LHCN-M2 (cell line): ENCODE measurements at regions not wholly inside any gene's neighbourhood (a gene's known extent, or its start where the extent isn't known, plus 50 kb on each side); places are given as distances from the start of the nearest gene placed in this dataset.
"Not testable (repeated sequence)": the region's sequence is repeated elsewhere in the genome, so short reads cannot be mapped to it uniquely, and the experiment has no call there.

Experiments used
- DNase-seq: peaks from one replicate; pipeline ENCODE4 v3.0.0-alpha.2; 2012; ENCODE audit warnings: low read depth

- no peak for DNase-seq
Observed at GRCh38 chr5:12175914-12176585, 271.8 kb upstream of the CTNND2 start.

DNA sequence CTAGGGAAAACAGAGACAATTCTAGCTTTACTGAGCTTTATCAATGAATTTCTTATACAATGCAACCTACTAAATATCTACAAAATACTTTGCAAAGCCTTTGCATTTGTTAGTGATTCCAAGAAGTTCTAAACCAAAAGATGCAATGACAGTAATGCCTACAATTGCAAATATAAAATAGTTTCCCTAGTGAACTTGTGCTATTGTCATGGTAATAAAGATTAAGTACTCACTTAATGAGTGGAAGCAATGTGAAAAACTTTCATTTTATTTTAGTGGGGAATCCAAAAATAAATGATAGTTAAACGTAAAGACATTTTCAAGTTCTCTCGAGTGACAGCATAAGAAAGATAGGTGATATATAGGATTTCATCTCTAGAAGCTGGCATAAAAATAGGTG, 270.5 kb upstream of the CTNND2 start:
- DNase-seq: no peak

- DNase-seq: no peak
Observed at GRCh38 chr5:12169536-12169935, 265.3 kb upstream of the CTNND2 start.

- no peak for DNase-seq
Observed at GRCh38 chr5:12162863-12163262, 258.6 kb upstream of the CTNND2 start.

DNA sequence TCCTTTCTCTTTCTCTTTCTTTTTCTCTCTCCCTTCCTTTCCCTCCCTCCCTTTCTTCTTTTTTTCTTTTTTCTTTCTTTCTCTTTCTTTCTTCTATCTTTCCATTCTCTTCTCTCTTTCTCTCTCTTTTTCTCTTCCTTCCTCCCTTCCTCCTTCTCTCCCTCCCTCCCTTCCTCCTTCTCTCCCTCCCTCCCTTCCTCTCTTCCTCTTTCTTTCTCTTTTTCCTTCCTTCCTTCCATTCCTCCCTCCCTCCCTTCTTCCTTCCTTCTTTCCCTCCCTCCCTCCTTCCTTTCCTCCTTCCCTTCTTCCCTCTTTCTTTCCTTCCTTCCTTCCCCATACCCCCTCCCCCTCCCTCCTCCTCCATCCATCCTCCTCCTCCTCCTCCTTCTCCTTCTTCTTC, 243.3 kb upstream of the CTNND2 start:
- DNase-seq: no peak

GRCh38 chr5:12141496-12141895, 237.2 kb upstream of the CTNND2 start:
- no peak for DNase-seq

- no peak for DNase-seq
Observed at GRCh38 chr5:12133520-12133919, 229.3 kb upstream of the CTNND2 start.

GRCh38 chr5:12131020-12131419, 226.8 kb upstream of the CTNND2 start:
- DNase-seq: not testable (repeated sequence)

DNA sequence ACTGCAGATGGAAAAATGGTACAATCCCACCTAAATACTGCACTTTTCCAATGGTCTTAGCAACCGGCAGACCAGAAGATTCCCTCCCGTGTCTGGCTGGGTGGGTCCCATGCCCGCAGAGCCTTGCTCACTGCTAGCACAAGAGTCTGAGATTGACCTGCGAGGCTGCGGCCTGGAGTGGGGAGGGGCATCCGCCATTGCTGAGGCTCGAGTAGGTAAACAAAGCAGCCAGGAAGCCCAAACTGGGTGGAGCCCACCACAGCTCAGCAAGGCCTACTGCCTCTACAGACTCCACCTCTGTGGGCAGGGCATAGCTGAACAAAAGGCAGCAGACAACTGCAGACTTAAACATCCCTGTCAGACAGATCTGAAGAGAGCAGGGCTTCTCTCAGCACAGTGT, 221.6 kb upstream of the CTNND2 start:
- DNase-seq: no peak

GRCh38 chr5:12119657-12120056, 215.4 kb upstream of the CTNND2 start:
- DNase-seq: no peak

- no peak for DNase-seq
Observed at GRCh38 chr5:12114075-12114474, 209.8 kb upstream of the CTNND2 start.

GRCh38 chr5:12113062-12113461, 208.8 kb upstream of the CTNND2 start:
- DNase-seq: no peak

DNA sequence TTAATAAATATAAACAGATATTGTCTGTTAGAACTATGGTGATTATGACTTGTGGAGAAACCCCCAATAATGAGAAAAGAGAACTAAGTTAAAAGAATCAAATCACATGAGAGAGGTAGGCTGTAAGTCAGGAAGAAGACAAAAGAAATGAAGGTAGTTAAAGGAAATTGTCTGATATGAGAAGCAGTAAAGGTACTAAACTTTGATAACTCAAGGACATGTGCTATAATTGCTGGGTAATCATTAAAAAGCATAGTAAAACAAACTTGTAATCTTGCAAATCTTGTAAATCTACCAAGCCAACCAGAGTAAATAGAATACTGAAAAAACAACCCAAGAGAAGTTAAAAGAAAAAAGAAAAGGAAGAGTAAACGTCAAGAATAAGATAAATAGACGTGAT, 207.0 kb upstream of the CTNND2 start:
- DNase-seq: no peak

- no peak for DNase-seq
Observed at GRCh38 chr5:12110629-12111028, 206.4 kb upstream of the CTNND2 start.

GRCh38 chr5:12109075-12109688, 204.9 kb upstream of the CTNND2 start:
- DNase-seq: no peak

- no peak for DNase-seq
Observed at GRCh38 chr5:12102151-12102550, 197.9 kb upstream of the CTNND2 start.

DNA sequence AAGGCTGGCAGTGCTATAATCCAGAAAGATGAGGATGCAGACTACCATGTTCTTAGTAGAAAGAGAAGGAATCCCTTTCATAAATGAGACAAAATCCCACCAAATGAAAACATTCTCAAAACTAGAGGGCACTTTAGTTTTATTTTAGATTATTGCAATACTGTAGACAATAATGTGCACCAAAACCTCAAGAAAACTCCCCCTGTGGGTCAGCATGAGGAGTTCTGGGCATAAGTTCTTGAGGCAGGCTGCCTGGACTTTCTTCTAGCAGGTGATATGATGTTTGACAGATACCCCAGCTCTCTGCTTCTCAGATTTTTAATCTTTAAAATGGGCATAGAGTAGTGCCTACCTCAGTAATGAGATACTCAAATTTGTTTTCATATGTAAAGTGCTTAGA, 196.3 kb upstream of the CTNND2 start:
- DNase-seq: no peak

DNA sequence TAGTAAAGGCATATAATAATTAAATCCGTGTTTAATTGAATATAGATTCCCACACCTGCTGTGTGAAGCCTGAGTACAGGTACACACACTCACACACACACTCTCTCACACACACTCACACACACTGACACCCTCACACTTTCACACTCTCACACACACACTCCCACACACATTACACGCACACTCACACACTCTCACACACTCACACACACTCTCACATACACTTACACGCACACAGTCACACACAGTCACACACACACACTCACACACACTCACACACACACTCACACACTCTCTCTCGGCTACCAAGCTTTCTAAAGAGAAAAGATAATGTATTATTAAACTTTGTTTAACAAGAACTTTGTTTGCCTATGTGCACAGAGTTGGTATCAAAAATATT, 195.1 kb upstream of the CTNND2 start:
- DNase-seq: no peak

DNA sequence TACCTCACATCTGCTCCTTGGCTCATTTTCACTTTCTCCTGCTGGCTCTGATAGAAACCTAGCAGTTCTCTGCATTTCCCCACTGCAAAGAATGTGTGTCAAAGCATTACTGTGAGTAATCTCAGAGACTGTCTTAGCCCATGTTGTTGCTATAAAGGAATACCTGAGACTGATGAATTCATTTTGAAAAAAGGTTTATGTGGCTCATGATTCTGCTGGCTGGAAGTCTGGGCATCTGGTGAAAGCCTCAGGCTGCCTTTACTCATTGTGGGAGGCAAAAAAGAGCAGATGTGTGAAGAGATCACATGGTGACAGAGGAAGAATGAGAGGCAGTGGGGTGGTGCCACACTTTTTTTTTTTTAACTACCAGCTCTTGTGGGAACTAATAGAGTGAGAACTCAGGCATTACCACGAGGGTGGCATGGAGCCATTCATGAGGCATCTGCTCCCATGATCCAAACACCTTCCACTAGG, 191.6 kb upstream of the CTNND2 start:
- no peak for DNase-seq

- no peak for DNase-seq
Observed at GRCh38 chr5:12093586-12093985, 189.3 kb upstream of the CTNND2 start.

DNA sequence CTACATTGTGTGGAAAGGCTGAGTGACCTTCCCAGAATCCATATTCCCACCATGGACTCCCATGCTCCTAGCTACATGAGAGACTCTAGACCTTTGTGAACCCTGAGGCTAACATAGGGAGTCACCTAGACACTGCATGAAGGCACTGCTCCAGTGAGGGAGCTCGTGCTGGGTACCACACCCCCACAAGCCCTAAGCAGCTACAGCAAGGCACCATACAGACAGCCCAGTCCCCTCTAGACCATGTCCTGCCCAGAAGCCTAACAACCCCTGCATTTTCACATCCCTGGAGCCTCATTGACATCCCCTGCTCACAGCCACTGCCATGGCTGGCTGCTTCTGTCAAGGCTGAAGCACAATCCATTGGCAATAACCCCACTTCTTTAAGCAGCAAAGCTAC, 176.5 kb upstream of the CTNND2 start:
- DNase-seq: no peak

GRCh38 chr5:12078286-12078685, 174.0 kb upstream of the CTNND2 start:
- not testable (repeated sequence) for DNase-seq

GRCh38 chr5:12073426-12073825, 169.2 kb upstream of the CTNND2 start:
- DNase-seq: no peak

DNA sequence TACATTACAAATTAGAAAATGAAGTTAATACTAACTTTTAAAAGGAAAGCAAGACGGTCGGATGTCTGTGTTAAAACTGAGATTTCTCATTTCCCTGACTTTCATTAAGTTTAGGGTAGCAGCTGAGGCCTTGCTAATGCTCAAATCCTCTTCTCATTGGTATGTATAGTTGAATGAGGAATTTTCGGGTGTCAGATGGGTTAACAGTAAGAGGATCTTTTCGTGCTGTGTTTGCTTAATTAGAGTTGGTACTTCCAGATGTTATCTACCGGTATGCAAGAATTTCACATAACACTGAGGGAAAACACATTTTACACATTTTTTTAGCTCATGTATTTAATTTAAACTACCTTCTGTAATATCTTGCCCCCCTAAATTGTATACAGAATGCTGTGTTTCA, 168.2 kb upstream of the CTNND2 start:
- DNase-seq: no peak
